NCI-H2029 (cell line): ENCODE measurements at regions not wholly inside any gene's neighbourhood (a gene's known extent, or its start where the extent isn't known, plus 50 kb on each side); places are given as distances from the start of the nearest gene placed in this dataset.
"Not testable (repeated sequence)": the region's sequence is repeated elsewhere in the genome, so short reads cannot be mapped to it uniquely, and the experiment has no call there.

ENCODE experiments used
- DNase-seq: peaks from one replicate; lab custom pipeline; 2025; lab: John Stamatoyannopoulos, UW

DNA sequence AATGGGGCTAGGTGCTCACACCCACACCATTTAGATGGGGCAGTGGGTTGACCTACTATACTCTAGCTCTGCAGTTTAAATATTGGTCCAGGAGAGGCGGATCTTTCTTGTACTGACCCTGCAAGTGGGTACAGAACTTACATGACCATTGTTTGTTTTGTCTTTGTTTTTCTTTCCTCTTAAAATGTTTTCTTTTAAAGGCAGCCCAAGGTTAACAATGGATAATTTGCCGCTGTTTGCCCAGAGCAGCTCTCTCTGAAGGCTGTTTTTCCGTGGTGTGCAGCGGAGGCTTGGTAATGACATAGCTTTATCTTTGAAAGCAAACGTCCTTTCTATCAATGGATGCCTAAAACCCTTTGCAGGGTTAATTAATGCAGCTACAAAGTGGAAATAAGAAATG, 133.3 kb upstream of the MEX3C start:
- no peak for DNase-seq

DNA sequence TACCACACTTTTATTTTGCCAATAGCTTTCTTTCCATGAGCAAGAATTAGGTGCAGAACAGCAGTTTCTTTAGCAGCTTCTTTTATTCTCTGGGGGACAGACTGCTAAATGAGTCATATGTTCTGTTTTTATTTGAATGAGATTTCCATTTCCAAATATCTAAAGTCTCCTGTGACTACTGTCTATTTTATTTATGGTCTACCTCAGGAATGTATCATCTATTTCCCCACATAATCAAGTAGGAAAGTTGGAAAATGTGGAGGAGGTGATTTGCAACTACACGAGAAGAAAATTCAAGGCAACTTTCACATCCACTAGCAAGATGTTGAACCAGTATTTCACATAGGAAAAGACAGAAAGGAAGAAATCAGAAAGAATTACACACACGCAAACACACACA, 139.9 kb upstream of the MEX3C start:
- DNase-seq: no peak

- DNase-seq: no peak
Observed at GRCh38 chr18:51339856-51340255, 142.4 kb upstream of the MEX3C start.

GRCh38 chr18:51340332-51340731, 142.9 kb upstream of the MEX3C start:
- no peak for DNase-seq

DNA sequence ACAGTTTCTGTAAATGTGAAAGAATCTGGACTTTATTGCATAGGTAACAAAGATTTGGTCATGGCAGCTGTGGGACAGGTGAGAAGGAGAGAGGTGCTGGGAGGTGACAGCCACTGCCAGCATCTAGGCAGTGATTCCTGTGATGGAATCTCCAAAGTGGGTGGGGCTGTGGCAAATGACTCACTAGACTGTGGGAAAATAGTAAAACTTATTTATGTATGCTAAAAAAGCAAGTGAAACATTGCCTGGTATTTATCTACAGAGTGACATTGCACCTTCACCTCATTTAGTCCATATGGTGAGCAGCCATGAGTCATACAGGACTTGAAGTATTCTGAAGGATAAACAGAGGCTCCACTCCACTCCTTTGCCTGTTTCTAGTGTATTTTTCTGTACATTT, 145.3 kb upstream of the MEX3C start:
- DNase-seq: no peak

DNA sequence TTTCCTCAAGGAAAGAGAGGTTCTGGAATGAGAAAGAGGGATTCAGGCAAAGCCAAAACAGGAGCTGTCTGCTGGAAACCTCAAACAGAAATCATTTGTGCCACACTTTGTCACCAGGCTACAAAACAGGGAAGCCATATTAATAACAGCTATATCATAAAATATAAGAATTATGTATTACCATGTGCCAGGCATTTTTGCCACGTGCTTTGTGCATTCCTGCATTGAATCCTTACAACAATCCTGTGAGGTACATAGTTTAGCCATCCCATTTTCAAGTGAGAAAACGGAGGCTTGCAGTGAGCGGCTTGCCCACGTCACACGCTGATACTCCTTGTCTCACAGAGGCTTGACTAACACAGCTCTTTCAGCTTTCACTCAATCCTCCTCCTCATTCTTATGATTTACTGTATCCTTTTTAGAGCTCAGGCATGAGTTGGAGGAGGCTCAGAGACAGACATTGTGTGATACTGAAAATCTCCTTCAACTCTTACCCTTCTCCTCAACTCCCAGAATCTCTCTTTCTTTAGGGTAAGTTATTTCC, 148.4 kb upstream of the MEX3C start:
- DNase-seq: no peak

- no peak for DNase-seq
Observed at GRCh38 chr18:51346404-51346803, 148.9 kb upstream of the MEX3C start.

- DNase-seq: no peak
Observed at GRCh38 chr18:51350081-51350480, 152.6 kb upstream of the MEX3C start.

GRCh38 chr18:51355841-51356240, 158.4 kb upstream of the MEX3C start:
- DNase-seq: no peak

DNA sequence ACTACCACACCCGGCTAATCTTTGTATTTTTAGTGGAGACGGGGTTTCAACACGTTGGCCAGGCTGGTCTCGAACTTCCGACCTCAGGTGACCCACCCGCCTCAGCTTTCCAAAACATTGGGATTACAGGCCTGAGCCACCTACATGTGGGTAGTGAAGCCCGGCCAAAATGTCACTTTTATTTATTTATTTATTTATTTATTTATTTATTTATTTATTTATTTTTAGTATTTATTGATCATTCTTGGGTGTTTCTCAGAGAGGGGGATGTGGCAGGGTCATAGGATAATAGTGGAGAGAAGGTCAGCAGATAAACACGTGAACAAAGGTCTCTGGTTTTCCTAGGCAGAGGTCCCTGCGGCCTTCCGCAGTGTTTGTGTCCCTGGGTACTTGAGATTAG, 162.8 kb upstream of the MEX3C start:
- DNase-seq: not testable (repeated sequence)

GRCh38 chr18:51361130-51361860, 163.8 kb upstream of the MEX3C start:
- no peak for DNase-seq

GRCh38 chr18:51363384-51363783, 165.9 kb upstream of the MEX3C start:
- DNase-seq: no peak

GRCh38 chr18:51370996-51371395, 173.5 kb upstream of the MEX3C start:
- DNase-seq: no peak

DNA sequence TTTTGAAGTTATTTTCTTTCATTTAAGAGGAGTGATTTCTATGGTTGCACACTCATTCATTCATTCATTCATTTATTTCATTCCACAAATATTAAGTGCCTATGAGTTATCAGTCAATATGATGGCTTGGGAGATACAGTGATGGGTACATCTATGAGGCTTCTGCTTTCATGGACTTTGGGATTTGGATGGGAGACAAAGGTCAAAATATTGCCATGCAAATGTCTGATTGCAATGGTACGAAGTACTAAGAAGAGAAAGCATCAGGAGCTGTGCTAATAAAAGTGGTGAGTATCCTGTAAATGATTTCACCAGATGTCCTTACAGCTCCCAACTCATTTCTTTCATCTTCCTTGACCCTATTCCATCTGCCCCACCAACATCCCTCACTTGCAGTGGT, 174.4 kb upstream of the MEX3C start:
- no peak for DNase-seq

DNA sequence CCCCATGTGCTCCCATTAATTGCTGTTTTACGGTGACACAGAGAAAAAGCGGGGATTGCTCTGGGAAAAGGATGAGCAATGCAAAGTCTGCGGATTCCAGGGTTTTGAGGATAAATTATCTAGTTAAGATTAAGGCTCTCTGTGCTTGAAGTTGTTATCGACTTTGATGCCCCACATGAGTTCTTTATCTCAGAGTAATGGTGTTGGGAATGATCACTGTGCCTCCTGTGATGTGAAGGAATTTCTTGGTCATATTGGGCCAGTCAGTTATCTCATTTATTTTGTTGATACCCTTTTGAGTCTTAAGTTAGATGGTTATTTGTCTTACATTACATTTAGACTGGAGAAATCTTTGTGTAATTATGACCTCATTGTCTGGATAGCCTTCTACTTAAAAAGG, 184.6 kb upstream of the MEX3C start:
- DNase-seq: no peak

DNA sequence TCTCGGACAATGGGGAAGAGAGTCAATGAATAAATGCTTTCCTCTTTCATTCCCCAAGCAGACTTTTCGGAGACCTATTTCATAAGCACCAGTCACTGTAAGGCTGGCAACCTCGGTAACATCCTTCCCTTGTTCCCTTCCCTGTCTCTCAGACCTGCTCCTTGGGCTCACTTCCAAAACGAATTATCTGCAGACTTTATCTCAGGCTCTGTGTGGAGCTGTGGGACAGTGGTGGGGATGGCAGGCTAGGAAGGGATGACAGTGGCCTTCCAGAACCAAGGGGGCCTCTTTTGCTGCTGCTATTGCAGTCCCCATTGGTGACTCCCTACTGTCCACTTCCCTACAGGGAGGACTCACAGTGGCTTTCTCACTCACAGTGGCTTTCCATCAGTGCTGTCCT, 185.6 kb upstream of the MEX3C start:
- DNase-seq: no peak

DNA sequence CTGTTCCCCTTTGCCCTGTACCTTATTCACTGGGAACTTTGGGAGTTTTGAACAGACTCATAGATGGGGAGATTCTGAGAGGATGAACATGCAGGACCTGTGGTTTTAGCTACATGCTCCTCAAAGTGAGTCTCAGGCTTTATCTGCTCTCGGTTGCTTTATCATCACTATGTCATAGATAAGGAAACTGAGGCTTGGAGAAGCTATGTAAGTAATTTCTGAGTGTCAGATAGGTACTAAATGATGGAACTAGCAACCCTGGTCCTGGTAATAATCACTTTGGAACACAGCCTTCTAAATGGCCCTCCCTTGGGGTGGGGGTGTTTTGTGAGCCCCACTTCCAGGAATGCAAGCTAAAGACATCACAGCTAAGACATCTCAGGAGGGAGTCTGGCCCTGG, 186.2 kb upstream of the MEX3C start:
- no peak for DNase-seq

DNA sequence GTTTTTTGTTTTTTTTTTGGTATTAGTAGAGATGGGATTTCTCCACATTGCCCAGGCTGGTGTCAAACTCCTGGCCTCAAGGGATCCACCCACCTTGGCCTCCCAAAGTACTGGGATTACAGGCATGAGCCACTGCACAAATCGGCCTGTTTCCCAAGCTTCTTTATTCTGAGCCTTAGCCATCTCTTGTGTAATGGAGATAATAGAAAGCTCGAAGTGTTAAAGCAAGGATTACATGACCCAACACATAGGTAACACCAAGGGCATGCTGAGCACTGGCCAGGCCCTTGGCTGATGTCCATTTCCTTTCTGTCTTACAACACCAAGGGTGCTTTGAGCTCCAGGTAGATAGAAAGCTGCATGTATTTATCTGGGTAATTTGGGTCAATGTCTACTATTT, 187.8 kb upstream of the MEX3C start:
- DNase-seq: no peak

DNA sequence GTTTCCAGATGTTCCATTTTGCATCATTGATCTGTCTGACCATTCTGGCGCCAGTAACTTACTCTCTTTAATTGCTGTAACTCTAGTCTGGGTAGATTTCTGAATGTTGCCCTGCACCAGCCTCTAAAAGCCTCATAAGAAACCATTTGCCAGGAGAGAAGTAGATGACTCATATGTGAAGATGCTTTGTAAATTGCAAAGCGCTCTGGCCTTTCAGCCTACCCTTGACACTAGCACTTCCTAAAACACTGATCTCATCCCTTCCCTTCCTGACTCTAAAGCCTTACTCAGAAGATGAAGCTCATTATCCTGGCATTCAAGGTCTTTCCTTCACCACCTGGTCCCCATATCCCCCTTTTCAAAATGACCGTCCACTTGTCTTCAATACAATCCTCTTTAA, 193.2 kb upstream of the MEX3C start:
- DNase-seq: no peak

DNA sequence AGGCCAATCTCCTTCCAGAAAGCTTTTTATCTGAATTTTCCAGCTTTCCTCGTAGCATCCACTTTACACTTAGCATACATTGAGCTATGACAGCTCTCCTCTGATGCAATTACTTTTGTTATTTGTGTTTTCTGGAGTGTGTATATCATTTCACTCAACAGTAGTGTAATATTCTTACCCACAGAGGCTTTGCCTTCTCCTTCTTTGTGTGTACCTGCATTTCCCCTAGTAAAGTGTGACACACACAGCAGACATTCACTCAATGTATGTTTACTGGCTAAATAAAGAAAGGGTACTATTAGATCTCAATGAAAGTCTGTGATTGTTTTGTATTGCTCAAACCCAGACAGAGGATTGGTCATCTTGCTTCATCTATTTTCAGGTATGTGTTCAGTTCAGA, 193.7 kb upstream of the MEX3C start:
- no peak for DNase-seq

DNA sequence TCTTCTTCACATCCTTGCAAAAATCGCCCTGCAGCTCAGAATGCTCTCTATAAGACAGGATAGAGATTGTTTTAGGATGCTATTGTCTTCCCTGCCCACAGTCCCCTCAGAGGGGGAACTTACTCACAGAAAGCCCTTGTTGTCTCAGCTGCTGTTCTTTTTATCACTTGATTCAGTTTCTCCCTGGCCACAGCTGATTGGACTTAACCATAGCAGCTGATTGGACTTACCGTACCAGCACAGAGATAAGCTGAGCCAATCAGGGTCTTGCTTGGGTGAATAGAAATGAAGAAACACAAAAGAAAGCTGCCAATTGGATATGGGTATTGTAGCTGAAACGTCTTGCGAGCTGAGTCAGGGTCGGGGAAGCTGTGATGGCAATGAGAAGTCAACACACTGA, 194.2 kb upstream of the MEX3C start:
- DNase-seq: no peak

DNA sequence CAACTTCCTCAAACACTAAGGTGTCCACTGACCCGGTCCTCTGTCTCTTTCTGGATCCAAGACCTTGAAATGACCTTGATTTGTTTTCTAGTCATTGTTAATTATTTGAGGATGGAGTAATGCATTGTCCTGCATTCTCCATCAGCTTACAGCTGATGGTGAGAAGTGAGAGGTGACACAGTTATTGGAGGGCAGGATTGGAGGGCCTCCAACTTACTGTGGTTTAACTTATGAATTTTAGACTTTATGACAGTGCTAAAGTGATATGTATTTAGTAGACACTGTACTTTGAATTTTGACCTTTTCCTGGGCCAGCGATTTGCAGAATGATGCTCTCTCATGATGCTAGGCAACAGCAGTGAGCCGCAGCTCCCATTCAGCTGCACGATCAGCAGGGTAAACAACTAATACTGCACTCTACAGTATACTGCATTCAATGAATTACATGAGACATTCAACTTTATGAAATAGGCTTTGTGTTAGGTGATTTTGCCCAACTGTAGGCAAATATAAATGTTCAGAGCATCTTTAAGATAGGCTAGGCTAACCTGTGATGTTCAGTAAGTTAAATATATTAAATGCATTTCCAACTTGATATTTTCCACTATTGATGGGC, 200.0 kb upstream of the MEX3C start:
- DNase-seq: no peak

DNA sequence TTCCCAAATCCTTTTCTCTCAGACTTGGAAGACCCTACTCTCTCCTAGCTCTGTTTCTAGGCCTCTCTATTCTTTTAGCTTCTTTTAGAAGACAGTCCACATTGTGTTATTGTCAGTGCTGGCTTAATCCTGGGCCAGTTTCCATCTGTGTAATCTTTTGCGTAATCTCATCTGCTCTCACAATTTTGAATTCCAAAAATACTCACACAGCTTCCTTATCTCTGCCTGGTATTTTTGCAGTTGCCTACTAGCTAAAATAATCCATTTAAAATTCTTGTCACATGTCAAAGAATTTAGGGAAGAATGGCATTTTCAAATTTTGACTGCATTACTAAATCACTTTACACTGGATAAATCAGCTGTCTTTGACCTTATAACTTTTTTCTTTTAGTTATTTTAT, 200.6 kb upstream of the MEX3C start:
- DNase-seq: no peak
